Esophagus muscularis mucosa (tissue), 4 donors: ENCODE measurements at regions not wholly inside any gene's neighbourhood (a gene's known extent, or its start where the extent isn't known, plus 50 kb on each side); places are given as distances from the start of the nearest gene placed in this dataset.
"Not testable (repeated sequence)": the region's sequence is repeated elsewhere in the genome, so short reads cannot be mapped to it uniquely, and the experiment has no call there.

ENCODE experiments used
- DNase-seq: peaks from one replicate; pipeline ENCODE4 v3.0.0-alpha.2; 2017; ENCODE audit errors: extremely low spot score
- H3K27ac ChIP-seq, 4 donors: fragments of 200-600 bp; sonication (generic); replicated peaks in 1 of 4; 1 replicate in 3 of 4; 2 replicates in 1 of 4; pipeline ENCODE4 v1.5.1; 2016 to 2019; ENCODE audit warnings: mild to moderate bottlenecking in 1 of 4
- H3K27me3 ChIP-seq, 4 donors: fragments of 200-600 bp; sonication (generic); one replicate each; pipeline versions ENCODE4 v1.5.1 to v1.6.0; 2016 to 2019
- H3K36me3 ChIP-seq, 4 donors: fragments of 200-600 bp; sonication (generic); one replicate each; pipeline ENCODE4 v1.5.1; 2016 to 2019
- H3K4me1 ChIP-seq, 4 donors: fragments of 200-600 bp; sonication (generic); one replicate each; pipeline ENCODE4 v1.5.1; 2016 to 2019
- H3K4me3 ChIP-seq, 4 donors: fragments of 200-600 bp; sonication (generic); 1 replicate in 2 of 4; 2 replicates in 2 of 4; pipeline ENCODE4 v1.5.1; 2016 to 2019; ENCODE audit warnings: mild to moderate bottlenecking in 4 of 4, moderate library complexity in 1 of 4
- H3K9me3 ChIP-seq, 4 donors: fragments of 200-600 bp; sonication (generic); 1 replicate in 3 of 4; 2 replicates in 1 of 4; pipeline ENCODE4 v1.5.1; 2016 to 2019
- EP300 ChIP-seq: sonication (generic); formaldehyde crosslinking; IDR thresholded peaks from one replicate; pipeline ENCODE4 v1.6.1; 2017; ENCODE audit warnings: antibody characterized with exemption
- POLR2A ChIP-seq: fragments of 450-650 bp; IDR thresholded peaks from one replicate; pipeline ENCODE4 v1.6.1; 2017; ENCODE audit warnings: antibody characterized with exemption, moderate library complexity, mild to moderate bottlenecking, low read depth
- POLR2AphosphoS5 ChIP-seq, 2 donors: sonication (generic); formaldehyde crosslinking; IDR thresholded peaks; one replicate each; pipeline ENCODE4 v1.6.1; 2017; ENCODE audit warnings: antibody characterized with exemption in 2 of 2
- WGBS: methylation state at CpG from one replicate; pipeline ENCODE4 v1.1.5; 2018; 5-methylcytosine and 5-hydroxymethylcytosine counted together
- intact Hi-C: fragments of 100-400 bp; cut with DNase I; formaldehyde crosslinking; loops from one replicate; pipeline ENCODE4 v1.15.1; 2023
- TF ChIP-seq, protein P1 (sequence below), 3 experiments: fragments of 200-600 bp in 2 of 3; fragments of 450-650 bp in 1 of 3; sonication (generic) in 2 of 3; IDR thresholded peaks; one replicate each; pipeline ENCODE4 v1.5.1; 2017 to 2019; ENCODE audit warnings: antibody characterized with exemption in 3 of 3, mild to moderate bottlenecking in 2 of 3, moderate library complexity in 1 of 3

GRCh38 chr14:106390401-106390800, 864.0 kb downstream of the TMEM121 start:
- no peaks in the 10 kb centered on the region for H3K4me1 ChIP-seq
- WGBS = 86% methylated on average over 6 of the region's 6 CpGs
- TF ChIP-seq POLR2AphosphoS5 (IDR thresholded peaks at IDR 0.05) = no peak
- TF ChIP-seq, protein P1, sequence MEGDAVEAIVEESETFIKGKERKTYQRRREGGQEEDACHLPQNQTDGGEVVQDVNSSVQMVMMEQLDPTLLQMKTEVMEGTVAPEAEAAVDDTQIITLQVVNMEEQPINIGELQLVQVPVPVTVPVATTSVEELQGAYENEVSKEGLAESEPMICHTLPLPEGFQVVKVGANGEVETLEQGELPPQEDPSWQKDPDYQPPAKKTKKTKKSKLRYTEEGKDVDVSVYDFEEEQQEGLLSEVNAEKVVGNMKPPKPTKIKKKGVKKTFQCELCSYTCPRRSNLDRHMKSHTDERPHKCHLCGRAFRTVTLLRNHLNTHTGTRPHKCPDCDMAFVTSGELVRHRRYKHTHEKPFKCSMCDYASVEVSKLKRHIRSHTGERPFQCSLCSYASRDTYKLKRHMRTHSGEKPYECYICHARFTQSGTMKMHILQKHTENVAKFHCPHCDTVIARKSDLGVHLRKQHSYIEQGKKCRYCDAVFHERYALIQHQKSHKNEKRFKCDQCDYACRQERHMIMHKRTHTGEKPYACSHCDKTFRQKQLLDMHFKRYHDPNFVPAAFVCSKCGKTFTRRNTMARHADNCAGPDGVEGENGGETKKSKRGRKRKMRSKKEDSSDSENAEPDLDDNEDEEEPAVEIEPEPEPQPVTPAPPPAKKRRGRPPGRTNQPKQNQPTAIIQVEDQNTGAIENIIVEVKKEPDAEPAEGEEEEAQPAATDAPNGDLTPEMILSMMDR (IDR thresholded peaks at IDR 0.05) = no peak
- H3K27ac ChIP-seq = no peak overlapping the region
- H3K9me3 ChIP-seq = no peaks in the 10 kb centered on the region
- intact Hi-C loops = no loop called here
- H3K27me3 ChIP-seq = peaks cover 0 to 24% (median 0%) of the 10 kb centered on the region in 4 donors
- H3K4me3 ChIP-seq = no peak overlapping the region
- H3K36me3 ChIP-seq = no peaks in the 10 kb centered on the region
- DNase-seq = no peak

DNA sequence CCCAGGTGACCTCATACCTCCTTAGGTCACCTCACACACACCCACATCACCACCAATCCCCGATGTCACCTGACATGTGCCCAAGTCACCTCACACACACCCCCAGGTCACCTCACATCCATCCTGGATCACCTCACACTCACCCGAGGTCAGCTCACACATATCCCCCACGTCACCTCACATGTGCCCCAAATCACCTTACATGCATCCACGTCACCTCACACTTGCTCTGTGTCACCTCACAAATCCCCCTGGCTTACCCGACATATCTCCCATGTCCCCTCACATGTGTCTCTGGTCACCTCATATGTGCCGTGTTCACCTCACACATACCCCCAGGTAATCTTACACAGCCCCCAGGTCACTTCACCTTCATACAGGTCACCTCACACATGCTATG, 864.6 kb downstream of the TMEM121 start:
- no peaks in the 10 kb centered on the region for H3K9me3 ChIP-seq
- intact Hi-C loops = no loop called here
- WGBS = 78% methylated on average over 6 of the region's 6 CpGs
- TF ChIP-seq POLR2AphosphoS5 (IDR thresholded peaks at IDR 0.05) (no peak), POLR2A (no peak), EP300 (no peak)
- TF ChIP-seq, protein P1 (IDR thresholded peaks at IDR 0.05) = no peak
- H3K27ac ChIP-seq = no peak overlapping the region
- H3K4me1 ChIP-seq = no peaks in the 10 kb centered on the region
- H3K27me3 ChIP-seq = peaks cover 0 to 24% (median 0%) of the 10 kb centered on the region in 4 donors
- H3K4me3 ChIP-seq = no peak overlapping the region
- no peak for DNase-seq
- H3K36me3 ChIP-seq = no peaks in the 10 kb centered on the region

- intact Hi-C loops = no loop called here
- 69% methylated on average over 2 of the region's 2 CpGs for WGBS
These were observed 867.4 kb downstream of the TMEM121 start for GRCh38 chr14:106393742-106394141.

GRCh38 chr14:106395456-106396050, 869.2 kb downstream of the TMEM121 start:
- TF ChIP-seq EP300 = no peak
- no peak overlapping the region for H3K27ac ChIP-seq
- no peak for DNase-seq
- H3K9me3 ChIP-seq = no peaks in the 10 kb centered on the region
- no peaks in the 10 kb centered on the region for H3K4me1 ChIP-seq
- WGBS = 65% methylated on average over 5 of the region's 5 CpGs
- peaks cover 0 to 29% (median 0%) of the 10 kb centered on the region in 4 donors for H3K27me3 ChIP-seq
- H3K4me3 ChIP-seq = no peak overlapping the region
- H3K36me3 ChIP-seq = no peaks in the 10 kb centered on the region
- intact Hi-C loops = no loop called here

More at GRCh38 chr14:106393742-106394141, 867.4 kb downstream of the TMEM121 start:
- Histone ChIP-seq H3K27me3 (peaks cover 0 to 30% (median 0%) of the 10 kb centered on the region in 4 donors), H3K4me1 (no peaks in the 10 kb centered on the region), H3K27ac (no peak overlapping the region), H3K4me3 (no peak overlapping the region), H3K9me3 (no peaks in the 10 kb centered on the region), H3K36me3 (no peaks in the 10 kb centered on the region)
- no peak for DNase-seq
- TF ChIP-seq POLR2AphosphoS5 (IDR thresholded peaks at IDR 0.05) = no peak
- TF ChIP-seq POLR2A = no peak
- no peak for TF ChIP-seq EP300
- TF ChIP-seq, protein P1 (IDR thresholded peaks at IDR 0.05) = no peak

- Histone ChIP-seq H3K27me3 (peaks cover 0 to 15% (median 0%) of the 10 kb centered on the region in 4 donors), H3K4me1 (no peaks in the 10 kb centered on the region), H3K4me3 (no peak overlapping the region), H3K36me3 (no peaks in the 10 kb centered on the region), H3K9me3 (no peaks in the 10 kb centered on the region), H3K27ac (no peak overlapping the region)
- no peak for TF ChIP-seq POLR2AphosphoS5 (IDR thresholded peaks at IDR 0.05)
- TF ChIP-seq, protein P1 (IDR thresholded peaks at IDR 0.05) = no peak
- no peak for TF ChIP-seq POLR2A
- TF ChIP-seq EP300 = no peak
- 71% methylated on average over 4 of the region's 4 CpGs for WGBS
- DNase-seq = no peak
- intact Hi-C loops = no loop called here
These were observed 870.6 kb downstream of the TMEM121 start for GRCh38 chr14:106396999-106397398.

DNA sequence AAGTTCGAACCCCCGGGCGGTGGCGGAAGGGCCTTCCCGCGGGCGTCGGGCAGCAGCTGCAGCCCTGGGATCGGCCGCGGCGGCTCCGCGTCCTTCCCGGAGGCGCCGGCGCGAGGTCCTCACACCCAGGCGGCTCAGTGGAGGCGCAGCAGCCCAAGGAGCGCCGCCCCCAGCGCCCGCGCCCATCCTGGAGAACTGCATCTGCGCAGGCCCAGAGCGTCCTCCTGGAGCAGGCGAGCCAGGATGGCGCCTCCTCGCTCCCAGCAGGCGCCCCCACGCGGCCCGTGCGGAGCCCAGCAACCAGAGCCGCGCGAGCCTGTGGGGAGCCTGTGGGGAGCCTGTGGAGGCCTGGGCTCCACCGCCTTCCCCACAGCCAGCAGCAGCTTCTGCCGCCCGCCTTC, 872.5 kb downstream of the TMEM121 start:
- DNase-seq, H3K4me1 ChIP-seq, intact Hi-C loops, H3K27ac ChIP-seq, H3K9me3 ChIP-seq, H3K36me3 ChIP-seq, H3K4me3 ChIP-seq: not testable (repeated sequence)
- peaks cover 0 to 15% (median 0%) of the 10 kb centered on the region in 4 donors for H3K27me3 ChIP-seq
- 48% methylated on average over 12 of the region's 42 CpGs for WGBS

GRCh38 chr14:106401316-106401715, 874.9 kb downstream of the TMEM121 start:
- intact Hi-C loops, H3K9me3 ChIP-seq, H3K4me1 ChIP-seq, H3K36me3 ChIP-seq, H3K27ac ChIP-seq, H3K4me3 ChIP-seq, DNase-seq: not testable (repeated sequence)
- WGBS = 82% methylated on average over 30 of the region's 46 CpGs
- H3K27me3 ChIP-seq = peaks cover 0 to 15% (median 0%) of the 10 kb centered on the region in 4 donors
